KBM-7 (cell line): ENCODE measurements at regions not wholly inside any gene's neighbourhood (a gene's known extent, or its start where the extent isn't known, plus 50 kb on each side); places are given as distances from the start of the nearest gene placed in this dataset.

ENCODE experiments used
- DNase-seq: peaks from one replicate; pipeline ENCODE4 v3.0.0-alpha.2; 2015
- in situ Hi-C: fragments of 300-500 bp; cut with MboI; formaldehyde crosslinking; loops from 2 replicates; pipeline ENCODE4 v1.14.3; 2020; ENCODE audit warnings: low sequenced_read_pairs, low pct_unique_long_range_greater_than_20kb, mixed read lengths

GRCh38 chr5:118558871-118559270, 429.5 kb downstream of the DTWD2 start:
- no peak for DNase-seq
- in situ Hi-C loops, result no loop called here

GRCh38 chr5:118557251-118557661, 431.1 kb downstream of the DTWD2 start:
- DNase-seq, result no peak

GRCh38 chr5:118556792-118557191, 431.6 kb downstream of the DTWD2 start:
- DNase-seq, result no peak
- in situ Hi-C loops, result no loop called here

More at GRCh38 chr5:118557251-118557661, 431.1 kb downstream of the DTWD2 start:
- in situ Hi-C loops, result no loop called here

GRCh38 chr5:118555727-118556126, 432.6 kb downstream of the DTWD2 start:
- in situ Hi-C loops, result no loop called here
- no peak for DNase-seq

- DNase-seq, result no peak
- in situ Hi-C loops, result no loop called here
Measured at GRCh38 chr5:118554981-118555380, 433.4 kb downstream of the DTWD2 start.

- in situ Hi-C loops, result no loop called here
Measured at GRCh38 chr5:118554241-118554640, 434.1 kb downstream of the DTWD2 start.

GRCh38 chr5:118553662-118554061, 434.7 kb downstream of the DTWD2 start:
- in situ Hi-C loops, result no loop called here
- no peak for DNase-seq

More at GRCh38 chr5:118554241-118554640, 434.1 kb downstream of the DTWD2 start:
- DNase-seq, result no peak

GRCh38 chr5:118552731-118553360, 435.5 kb downstream of the DTWD2 start:
- in situ Hi-C loops, result no loop called here

GRCh38 chr5:118552146-118552545, 436.2 kb downstream of the DTWD2 start:
- in situ Hi-C loops, result no loop called here
- no peak for DNase-seq

More at GRCh38 chr5:118552731-118553360, 435.5 kb downstream of the DTWD2 start:
- DNase-seq, result no peak

GRCh38 chr5:118551716-118552115, 436.6 kb downstream of the DTWD2 start:
- DNase-seq, result no peak
- in situ Hi-C loops, result no loop called here

GRCh38 chr5:118551031-118551430, 437.3 kb downstream of the DTWD2 start:
- in situ Hi-C loops, result no loop called here
- DNase-seq, result no peak

- in situ Hi-C loops, result no loop called here
- DNase-seq, result no peak
Measured at GRCh38 chr5:118548761-118549720, 439.3 kb downstream of the DTWD2 start.

GRCh38 chr5:118545470-118545869, 442.9 kb downstream of the DTWD2 start:
- no peak for DNase-seq
- in situ Hi-C loops, result no loop called here

GRCh38 chr5:118544887-118545449, 443.4 kb downstream of the DTWD2 start:
- peak; percentile 34 for DNase-seq
- in situ Hi-C loops, result no loop called here

- DNase-seq, result no peak
- in situ Hi-C loops, result no loop called here
Measured at GRCh38 chr5:118533923-118534322, 454.4 kb downstream of the DTWD2 start.

GRCh38 chr5:118533156-118533555, 455.2 kb downstream of the DTWD2 start:
- in situ Hi-C loops, result no loop called here
- no peak for DNase-seq

- in situ Hi-C loops, result no loop called here
- no peak for DNase-seq
Measured at GRCh38 chr5:118531276-118531675, 457.1 kb downstream of the DTWD2 start.

- DNase-seq, result no peak
- in situ Hi-C loops, result no loop called here
Measured at GRCh38 chr5:118529361-118530144, 458.8 kb downstream of the DTWD2 start.

- in situ Hi-C loops, result no loop called here
Measured at GRCh38 chr5:118522626-118523025, 465.7 kb downstream of the DTWD2 start.

More at GRCh38 chr5:118522626-118523025, 465.7 kb downstream of the DTWD2 start:
- no peak for DNase-seq
